HEK293 (cell line): ENCODE measurements at regions not wholly inside any gene's neighbourhood (a gene's known extent, or its start where the extent isn't known, plus 50 kb on each side); places are given as distances from the start of the nearest gene placed in this dataset.

Source experiments
- KLF1 ChIP-seq: fragments of 450-650 bp; formaldehyde crosslinking; IDR thresholded peaks from 2 replicates; pipeline ENCODE4 v1.5.1; 2016; ENCODE audit warnings: missing biosample characterization, missing genetic modification characterization
- ZFP41 ChIP-seq: fragments of 450-650 bp; formaldehyde crosslinking; IDR thresholded peaks from 2 replicates; pipeline ENCODE4 v1.5.1; 2016; ENCODE audit warnings: missing biosample characterization, missing genetic modification characterization, borderline replicate concordance
- ZNF558 ChIP-seq: fragments of 450-650 bp; formaldehyde crosslinking; IDR thresholded peaks from 2 replicates; pipeline ENCODE4 v1.5.1; 2016; ENCODE audit warnings: missing biosample characterization, missing genetic modification characterization
- ZNF76 ChIP-seq: fragments of 450-650 bp; formaldehyde crosslinking; IDR thresholded peaks from 2 replicates; pipeline ENCODE4; 2016; ENCODE audit warnings: low read depth, missing biosample characterization, missing genetic modification characterization, borderline replicate concordance
- TF ChIP-seq, protein P1 (sequence below): fragments of 450-650 bp; formaldehyde crosslinking; IDR thresholded peaks from 2 replicates; pipeline ENCODE4 v1.5.1; 2016; ENCODE audit warnings: missing biosample characterization, missing genetic modification characterization

DNA sequence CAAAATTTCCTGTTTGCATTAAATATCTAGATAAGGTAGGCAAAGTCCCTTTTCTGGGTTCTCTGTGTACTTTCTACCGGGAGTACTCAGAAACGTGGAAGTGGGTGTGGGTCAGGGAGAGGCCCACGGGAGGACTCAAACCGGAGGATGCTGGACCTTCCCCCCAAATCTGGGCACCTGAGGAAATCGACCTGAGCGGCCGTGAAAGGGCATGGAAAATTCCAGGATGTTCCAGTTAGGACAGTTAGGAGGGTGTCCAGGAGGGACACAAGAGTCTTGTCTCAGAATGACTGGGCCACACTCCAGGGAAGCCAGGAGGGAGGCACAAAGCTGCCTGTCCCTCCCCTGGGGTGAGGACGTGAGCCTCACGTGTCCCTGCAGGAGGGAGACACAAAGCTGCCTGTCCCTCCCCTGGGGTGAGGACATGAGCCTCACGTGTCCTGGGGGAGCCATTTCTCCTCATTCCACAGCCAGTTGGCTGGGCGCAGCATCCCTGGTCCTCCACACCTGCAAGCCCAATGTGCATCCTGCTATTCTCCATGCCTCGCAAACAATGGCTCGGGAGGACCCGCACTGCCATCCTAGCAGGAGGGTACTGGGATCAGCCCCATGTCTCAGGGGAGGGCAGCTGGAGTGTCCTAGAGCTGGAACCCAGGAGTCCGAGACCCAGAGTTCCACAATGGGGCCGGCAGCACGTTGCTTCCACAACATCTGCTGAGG is 190.5 kb upstream of the PPP2R2D start:
- TF ChIP-seq, protein P1, sequence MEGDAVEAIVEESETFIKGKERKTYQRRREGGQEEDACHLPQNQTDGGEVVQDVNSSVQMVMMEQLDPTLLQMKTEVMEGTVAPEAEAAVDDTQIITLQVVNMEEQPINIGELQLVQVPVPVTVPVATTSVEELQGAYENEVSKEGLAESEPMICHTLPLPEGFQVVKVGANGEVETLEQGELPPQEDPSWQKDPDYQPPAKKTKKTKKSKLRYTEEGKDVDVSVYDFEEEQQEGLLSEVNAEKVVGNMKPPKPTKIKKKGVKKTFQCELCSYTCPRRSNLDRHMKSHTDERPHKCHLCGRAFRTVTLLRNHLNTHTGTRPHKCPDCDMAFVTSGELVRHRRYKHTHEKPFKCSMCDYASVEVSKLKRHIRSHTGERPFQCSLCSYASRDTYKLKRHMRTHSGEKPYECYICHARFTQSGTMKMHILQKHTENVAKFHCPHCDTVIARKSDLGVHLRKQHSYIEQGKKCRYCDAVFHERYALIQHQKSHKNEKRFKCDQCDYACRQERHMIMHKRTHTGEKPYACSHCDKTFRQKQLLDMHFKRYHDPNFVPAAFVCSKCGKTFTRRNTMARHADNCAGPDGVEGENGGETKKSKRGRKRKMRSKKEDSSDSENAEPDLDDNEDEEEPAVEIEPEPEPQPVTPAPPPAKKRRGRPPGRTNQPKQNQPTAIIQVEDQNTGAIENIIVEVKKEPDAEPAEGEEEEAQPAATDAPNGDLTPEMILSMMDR (tag by site-specific recombination), result no peak
- no peak for TF ChIP-seq ZFP41 (tag by site-specific recombination)
- no peak for TF ChIP-seq KLF1 (tag by site-specific recombination)
- no peak for TF ChIP-seq ZNF76
- TF ChIP-seq ZNF558 (tag by site-specific recombination), result no peak
